ENCODE measurements at regions not wholly inside any gene's neighbourhood (a gene's known extent, or its start where the extent isn't known, plus 50 kb on each side); places are given as distances from the start of the nearest gene placed in this dataset.
"Not testable (repeated sequence)": the region's sequence is repeated elsewhere in the genome, so short reads cannot be mapped to it uniquely, and the experiment has no call there.

DNA sequence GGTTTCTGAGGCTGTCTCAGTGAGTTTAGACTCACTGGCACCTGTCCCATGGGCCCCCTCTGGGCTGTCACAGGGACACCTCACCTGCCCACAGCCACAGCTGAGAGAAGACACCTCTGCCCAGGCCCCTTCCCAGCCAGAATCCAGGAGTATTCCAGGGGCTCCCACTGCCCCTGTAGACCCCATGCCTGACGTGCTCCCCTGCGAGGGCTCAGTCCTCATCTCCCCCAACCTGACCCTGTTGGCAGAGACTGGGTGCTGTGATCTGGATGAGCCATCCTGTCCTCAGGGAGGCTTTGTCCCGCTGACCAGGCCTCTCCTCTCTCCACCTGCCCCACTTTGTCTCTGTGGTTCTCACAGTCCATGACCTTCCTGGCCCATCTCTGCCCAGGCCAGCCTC is 89.4 kb downstream of the DHRS2 start:
- no peak overlapping the region for H3K4me3 ChIP-seq (ENCODE audit: low read depth, low read length)
- TF ChIP-seq, protein P1, sequence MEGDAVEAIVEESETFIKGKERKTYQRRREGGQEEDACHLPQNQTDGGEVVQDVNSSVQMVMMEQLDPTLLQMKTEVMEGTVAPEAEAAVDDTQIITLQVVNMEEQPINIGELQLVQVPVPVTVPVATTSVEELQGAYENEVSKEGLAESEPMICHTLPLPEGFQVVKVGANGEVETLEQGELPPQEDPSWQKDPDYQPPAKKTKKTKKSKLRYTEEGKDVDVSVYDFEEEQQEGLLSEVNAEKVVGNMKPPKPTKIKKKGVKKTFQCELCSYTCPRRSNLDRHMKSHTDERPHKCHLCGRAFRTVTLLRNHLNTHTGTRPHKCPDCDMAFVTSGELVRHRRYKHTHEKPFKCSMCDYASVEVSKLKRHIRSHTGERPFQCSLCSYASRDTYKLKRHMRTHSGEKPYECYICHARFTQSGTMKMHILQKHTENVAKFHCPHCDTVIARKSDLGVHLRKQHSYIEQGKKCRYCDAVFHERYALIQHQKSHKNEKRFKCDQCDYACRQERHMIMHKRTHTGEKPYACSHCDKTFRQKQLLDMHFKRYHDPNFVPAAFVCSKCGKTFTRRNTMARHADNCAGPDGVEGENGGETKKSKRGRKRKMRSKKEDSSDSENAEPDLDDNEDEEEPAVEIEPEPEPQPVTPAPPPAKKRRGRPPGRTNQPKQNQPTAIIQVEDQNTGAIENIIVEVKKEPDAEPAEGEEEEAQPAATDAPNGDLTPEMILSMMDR (IDR thresholded peaks at IDR 0.05; ENCODE audit: control insufficient read depth, extremely low read depth, insufficient read depth): no peak
- DNase-seq (ENCODE audit: low read depth): no peak

DNA sequence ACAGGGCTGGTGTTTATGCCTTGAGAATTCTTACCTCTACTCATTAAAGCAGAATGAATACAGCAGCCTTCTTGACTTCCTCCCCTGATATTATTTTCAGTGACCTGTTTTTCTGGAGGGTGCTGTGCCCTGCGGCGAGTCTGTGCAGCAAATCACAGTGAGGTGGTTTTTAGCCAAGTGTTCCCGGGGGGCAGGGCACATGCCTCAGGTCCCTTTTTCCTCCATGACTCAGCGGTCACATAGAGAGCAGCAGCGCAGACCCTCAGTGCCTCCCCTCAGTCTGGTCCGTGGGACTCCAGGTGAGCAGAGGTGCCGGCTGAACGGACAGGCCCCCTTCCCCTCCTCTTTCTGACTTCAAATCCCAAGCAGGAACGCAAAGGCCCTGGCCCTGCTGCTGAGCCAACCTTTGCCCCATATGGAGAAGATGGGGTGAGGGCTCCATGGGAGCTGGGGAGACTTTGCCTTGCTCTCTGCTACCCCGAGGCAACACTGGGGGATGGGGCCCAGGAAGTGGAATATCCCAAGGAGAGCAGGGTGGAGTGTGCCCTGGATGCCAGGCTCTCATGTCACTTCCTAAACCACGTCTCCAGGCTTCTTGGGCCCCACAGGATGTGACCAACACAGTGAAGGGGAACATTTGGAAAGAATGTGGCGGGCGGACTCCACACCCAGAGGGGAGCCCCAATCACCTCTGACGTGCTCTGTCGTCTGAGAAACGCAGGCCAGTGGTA is 90.0 kb downstream of the DHRS2 start:
- H3K4me3 ChIP-seq (ENCODE audit: low read depth, low read length): no peak overlapping the region
- TF ChIP-seq, protein P1 (IDR thresholded peaks at IDR 0.05; ENCODE audit: control insufficient read depth, extremely low read depth, insufficient read depth): no peak
- no peak for DNase-seq (ENCODE audit: low read depth)

DNA sequence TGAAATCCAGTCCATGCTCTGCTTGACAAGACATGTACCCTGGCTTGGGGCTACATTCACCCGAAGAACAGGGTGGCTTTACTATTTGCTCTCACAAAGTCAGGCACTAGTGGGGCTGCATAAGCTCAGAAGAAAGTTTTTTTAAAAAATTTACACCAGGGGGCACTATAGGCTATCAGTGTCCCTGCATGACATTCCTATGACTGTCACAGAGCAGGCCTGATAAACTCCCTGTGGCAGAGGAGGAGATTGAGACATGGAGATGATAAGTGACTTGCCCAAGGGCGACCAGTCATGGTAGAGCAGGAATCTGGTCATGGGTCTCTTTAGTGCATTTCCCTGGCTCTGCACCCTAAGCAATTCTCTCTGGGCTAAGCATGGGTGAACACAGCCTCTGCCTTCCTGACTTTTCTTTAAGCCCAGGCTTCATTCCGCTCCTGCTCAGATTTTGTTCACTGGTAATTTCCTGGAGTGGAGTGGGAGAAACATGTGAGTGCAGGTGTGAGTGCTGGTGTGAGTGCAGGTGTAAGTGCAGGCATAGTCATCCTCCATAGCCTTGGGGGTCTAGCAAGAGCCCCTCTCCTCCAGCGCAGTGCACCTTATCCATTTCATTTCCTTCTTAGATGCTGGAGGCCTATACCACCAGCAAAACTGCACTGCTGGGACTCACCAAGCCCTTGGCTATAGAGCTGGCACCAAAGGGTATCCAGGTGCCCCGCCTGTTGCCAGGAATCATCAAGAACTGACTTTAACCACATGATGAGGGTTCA is 91.6 kb downstream of the DHRS2 start:
- DNase-seq (ENCODE audit: low read depth): peak; percentile 14
- TF ChIP-seq, protein P1 (IDR thresholded peaks at IDR 0.05; ENCODE audit: control insufficient read depth, extremely low read depth, insufficient read depth): peak; percentile 36; the same call in 1 of the 2 replicates
- no peak overlapping the region for H3K4me3 ChIP-seq (ENCODE audit: low read depth, low read length)

DNA sequence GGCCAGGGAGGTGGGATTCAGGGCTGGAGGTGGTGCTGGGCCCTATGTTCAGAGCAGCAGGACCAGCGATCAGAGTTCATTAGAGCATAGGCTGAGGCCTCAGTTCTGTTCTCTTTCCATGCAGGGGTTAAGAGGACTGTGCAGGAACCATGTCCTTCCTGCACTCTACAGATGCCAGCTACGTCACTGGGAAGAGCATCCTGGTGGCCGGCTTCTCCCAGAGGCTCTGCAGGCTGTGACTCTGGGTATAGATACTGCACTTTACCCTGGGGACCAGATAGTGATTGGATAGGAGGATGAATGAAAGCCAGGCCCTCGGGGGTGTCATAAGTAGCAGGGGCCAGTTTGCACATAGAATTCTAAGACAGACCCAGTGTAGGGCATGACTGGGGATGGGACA is 92.6 kb downstream of the DHRS2 start:
- DNase-seq (ENCODE audit: low read depth): no peak
- no peak overlapping the region for H3K4me3 ChIP-seq (ENCODE audit: low read depth, low read length)
- TF ChIP-seq, protein P1 (IDR thresholded peaks at IDR 0.05; ENCODE audit: control insufficient read depth, extremely low read depth, insufficient read depth): no peak

DNA sequence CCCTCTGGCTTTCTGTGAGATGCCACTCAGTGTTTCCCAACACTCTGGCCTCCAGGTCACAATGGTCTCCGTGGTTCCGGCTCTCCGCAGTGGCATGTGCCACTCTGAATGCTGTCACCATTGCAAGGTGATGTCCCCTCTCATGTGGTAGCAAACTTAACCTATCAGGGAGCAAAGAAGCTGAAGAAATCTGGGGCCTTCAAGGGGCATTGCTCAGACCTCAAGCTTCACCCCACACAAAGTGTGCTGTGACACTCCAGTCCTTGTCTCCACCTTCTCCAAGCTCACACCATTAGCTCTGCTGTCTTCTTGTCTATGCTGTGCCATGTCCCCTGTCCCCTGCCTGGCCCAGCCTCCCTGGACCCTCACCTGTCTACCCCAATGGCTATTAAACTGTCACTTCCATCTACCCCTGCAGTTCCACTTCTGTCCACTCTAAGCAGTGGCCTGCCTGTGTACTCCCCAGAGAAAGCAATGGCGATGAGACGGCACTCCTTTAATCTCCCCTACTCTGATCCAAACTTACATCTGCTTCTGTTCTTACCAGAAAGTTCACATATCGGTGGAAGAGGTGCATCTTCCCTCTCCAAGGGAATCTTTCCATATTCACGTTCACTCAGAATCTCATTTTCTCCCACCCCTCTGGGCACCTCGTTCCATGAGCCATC is 93.7 kb downstream of the DHRS2 start:
- DNase-seq (ENCODE audit: low read depth): no peak
- TF ChIP-seq, protein P1 (IDR thresholded peaks at IDR 0.05; ENCODE audit: control insufficient read depth, extremely low read depth, insufficient read depth): 0 out of 2 replicates have a peak, but pooled peaks have one; percentile 3
- no peak overlapping the region for H3K4me3 ChIP-seq (ENCODE audit: low read depth, low read length)

DNA sequence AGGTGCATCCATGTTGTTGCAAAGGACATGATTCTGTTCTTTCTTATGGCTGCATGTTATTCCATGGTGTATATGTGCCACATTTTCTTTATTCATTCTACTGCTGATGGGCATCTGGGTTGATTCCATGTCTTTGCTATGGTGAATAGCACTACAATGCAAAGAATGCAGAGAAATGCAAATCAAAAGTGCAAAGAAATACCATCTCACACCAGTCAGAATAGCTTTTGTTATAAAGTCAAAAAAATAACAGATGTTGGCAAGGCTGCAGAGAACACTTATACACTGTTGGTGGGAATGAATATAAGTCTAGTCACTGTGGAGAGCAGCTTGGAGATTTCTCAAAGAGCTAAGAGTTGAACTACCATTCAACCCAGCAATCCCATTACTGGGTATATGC is 99.2 kb downstream of the DHRS2 start:
- TF ChIP-seq, protein P1 (IDR thresholded peaks at IDR 0.05; ENCODE audit: control insufficient read depth, extremely low read depth, insufficient read depth): no peak
- DNase-seq (ENCODE audit: low read depth): no peak

DNA sequence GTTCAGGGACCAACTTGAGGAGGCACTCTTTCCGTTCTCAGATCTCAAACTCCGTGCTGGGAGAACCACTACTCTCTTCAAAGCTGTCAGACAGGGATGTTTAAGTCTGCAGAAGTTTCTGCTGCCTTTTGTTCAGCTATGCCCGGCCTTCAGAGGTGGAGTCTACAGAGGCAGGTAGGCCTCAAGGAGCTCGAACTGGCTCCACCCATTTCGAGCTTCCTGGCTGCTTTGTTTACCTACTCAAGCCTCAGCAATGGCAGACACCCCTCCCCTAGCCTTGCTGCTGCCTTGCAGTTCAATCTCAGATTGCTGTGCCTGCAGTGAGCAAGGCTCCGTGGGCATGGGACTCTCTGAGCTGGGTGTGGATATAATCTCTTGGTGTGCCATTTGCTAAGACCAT is 108.2 kb downstream of the DHRS2 start:
- not testable (repeated sequence) for H3K4me3 ChIP-seq (ENCODE audit: low read depth, low read length); DNase-seq (ENCODE audit: low read depth)

More for the DNA sequence above, 99.2 kb downstream of the DHRS2 start:
- H3K4me3 ChIP-seq (ENCODE audit: low read depth, low read length): no peak overlapping the region

Data from LNCaP clone FGC (cell line).